ENCODE measurements at regions not wholly inside any gene's neighbourhood (a gene's known extent, or its start where the extent isn't known, plus 50 kb on each side); places are given as distances from the start of the nearest gene placed in this dataset.

DNA sequence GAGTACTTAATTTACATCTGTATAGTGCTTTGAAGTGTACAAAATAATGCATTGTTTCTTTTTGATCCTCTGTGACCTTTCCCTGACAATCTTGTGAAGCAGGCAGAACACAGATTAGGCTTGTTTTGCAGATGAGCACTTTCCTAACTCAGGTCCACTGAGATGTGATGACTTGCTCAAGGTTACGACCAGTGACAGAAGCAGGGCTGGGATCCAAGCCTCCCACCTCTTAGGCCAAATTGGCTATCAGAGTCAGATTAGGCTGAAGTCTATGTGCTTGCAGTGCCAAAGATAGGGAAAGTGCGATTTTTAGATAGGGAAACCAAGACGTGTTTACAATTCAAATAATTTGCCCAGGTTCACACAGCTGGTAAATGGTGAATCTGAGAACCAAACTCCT is 147.3 kb downstream of the OMA1 start:
- Histone ChIP-seq H3K27me3 (ENCODE audit: low read depth, low read length) (no peaks in the 10 kb centered on the region), H2AFZ (ENCODE audit: low read depth, low read length) (no peak overlapping the region), H3K79me2 (ENCODE audit: low read length) (no peaks in the 10 kb centered on the region), H3K9me3 (ENCODE audit: insufficient read depth, low read length) (no peaks in the 10 kb centered on the region), H3K4me1 (ENCODE audit: low read length) (no peaks in the 10 kb centered on the region), H3K4me3 (ENCODE audit: low read length) (no peak overlapping the region), H4K20me1 (ENCODE audit: insufficient read depth, low read length) (no peaks in the 10 kb centered on the region), H3K36me3 (replicated peaks; ENCODE audit: low read depth, low read length) (no peaks in the 10 kb centered on the region), H3K4me2 (ENCODE audit: low read length) (no peak overlapping the region), H3K27ac (ENCODE audit: low read length) (no peak overlapping the region), H3K9ac (ENCODE audit: low read length) (no peak overlapping the region)
- TF ChIP-seq, protein P1, sequence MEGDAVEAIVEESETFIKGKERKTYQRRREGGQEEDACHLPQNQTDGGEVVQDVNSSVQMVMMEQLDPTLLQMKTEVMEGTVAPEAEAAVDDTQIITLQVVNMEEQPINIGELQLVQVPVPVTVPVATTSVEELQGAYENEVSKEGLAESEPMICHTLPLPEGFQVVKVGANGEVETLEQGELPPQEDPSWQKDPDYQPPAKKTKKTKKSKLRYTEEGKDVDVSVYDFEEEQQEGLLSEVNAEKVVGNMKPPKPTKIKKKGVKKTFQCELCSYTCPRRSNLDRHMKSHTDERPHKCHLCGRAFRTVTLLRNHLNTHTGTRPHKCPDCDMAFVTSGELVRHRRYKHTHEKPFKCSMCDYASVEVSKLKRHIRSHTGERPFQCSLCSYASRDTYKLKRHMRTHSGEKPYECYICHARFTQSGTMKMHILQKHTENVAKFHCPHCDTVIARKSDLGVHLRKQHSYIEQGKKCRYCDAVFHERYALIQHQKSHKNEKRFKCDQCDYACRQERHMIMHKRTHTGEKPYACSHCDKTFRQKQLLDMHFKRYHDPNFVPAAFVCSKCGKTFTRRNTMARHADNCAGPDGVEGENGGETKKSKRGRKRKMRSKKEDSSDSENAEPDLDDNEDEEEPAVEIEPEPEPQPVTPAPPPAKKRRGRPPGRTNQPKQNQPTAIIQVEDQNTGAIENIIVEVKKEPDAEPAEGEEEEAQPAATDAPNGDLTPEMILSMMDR (IDR thresholded peaks at IDR 0.05; ENCODE audit: low read depth, low read length): no peak
- no peak for TF ChIP-seq EZH2phosphoT487 (IDR thresholded peaks at IDR 0.05; ENCODE audit: low read depth)

DNA sequence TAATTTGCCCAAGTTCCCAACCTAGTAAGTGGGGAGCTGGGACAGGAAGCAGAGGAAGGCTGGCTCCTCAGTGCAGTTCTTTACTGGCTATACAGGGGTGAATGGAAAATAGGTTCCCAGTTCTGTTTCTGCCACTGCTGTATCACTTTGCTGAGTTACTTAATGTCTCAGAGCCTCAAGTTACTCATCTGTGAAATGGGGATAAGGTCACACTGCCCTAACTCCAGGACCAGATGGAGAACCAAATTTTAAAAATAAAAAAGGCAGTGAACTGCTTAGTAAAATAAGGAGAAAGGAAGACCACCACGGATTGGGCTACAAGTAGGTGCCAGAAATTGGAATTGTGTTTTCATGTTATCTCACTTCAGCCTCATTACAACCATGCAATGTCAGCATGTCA is 147.8 kb downstream of the OMA1 start:
- TF ChIP-seq, protein P1 (IDR thresholded peaks at IDR 0.05; ENCODE audit: low read depth, low read length): no peak
- no peak for TF ChIP-seq EZH2phosphoT487 (IDR thresholded peaks at IDR 0.05; ENCODE audit: low read depth)
- Histone ChIP-seq H2AFZ (ENCODE audit: low read depth, low read length) (no peak overlapping the region), H3K9me3 (ENCODE audit: insufficient read depth, low read length) (no peaks in the 10 kb centered on the region), H3K4me3 (ENCODE audit: low read length) (no peak overlapping the region), H3K4me2 (ENCODE audit: low read length) (no peak overlapping the region), H3K9ac (ENCODE audit: low read length) (no peak overlapping the region), H3K4me1 (ENCODE audit: low read length) (no peaks in the 10 kb centered on the region), H3K36me3 (replicated peaks; ENCODE audit: low read depth, low read length) (no peaks in the 10 kb centered on the region), H3K27me3 (ENCODE audit: low read depth, low read length) (no peaks in the 10 kb centered on the region), H4K20me1 (ENCODE audit: insufficient read depth, low read length) (no peaks in the 10 kb centered on the region), H3K79me2 (ENCODE audit: low read length) (no peaks in the 10 kb centered on the region), H3K27ac (ENCODE audit: low read length) (no peak overlapping the region)

DNA sequence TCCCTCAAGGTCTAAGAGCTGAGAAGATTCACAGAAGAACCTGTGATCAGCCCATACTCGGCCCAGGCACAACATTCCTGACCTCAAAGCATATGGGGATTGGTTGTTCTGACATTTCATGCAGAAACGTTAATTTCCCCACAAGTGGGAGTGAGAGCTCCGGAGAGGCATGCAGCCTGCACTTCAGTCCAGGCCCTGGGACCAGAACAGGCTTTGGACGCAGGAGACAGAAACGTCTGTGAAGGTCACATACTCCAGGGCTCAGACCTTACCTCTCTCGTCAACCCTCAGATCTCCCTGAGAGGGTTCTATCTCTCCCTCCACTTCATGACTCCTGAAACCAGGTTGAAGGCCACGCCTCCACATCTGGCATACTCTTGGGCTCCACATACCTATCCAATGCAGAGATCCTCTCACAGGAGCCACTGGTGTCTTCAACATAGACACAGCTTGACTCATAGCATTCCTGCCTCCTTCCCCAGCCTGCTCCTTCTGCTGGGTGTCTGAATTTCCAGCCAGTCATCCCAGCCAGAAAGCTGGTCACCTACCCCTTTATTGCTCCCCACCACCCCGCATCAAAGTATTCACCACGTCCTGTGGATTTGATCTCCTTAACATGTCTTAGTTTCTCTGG is 149.2 kb downstream of the OMA1 start:
- no peak overlapping the region for H3K4me3 ChIP-seq (ENCODE audit: low read length)
- TF ChIP-seq, protein P1 (IDR thresholded peaks at IDR 0.05; ENCODE audit: low read depth, low read length): no peak
- TF ChIP-seq EZH2phosphoT487 (IDR thresholded peaks at IDR 0.05; ENCODE audit: low read depth): no peak
- H3K36me3 ChIP-seq (replicated peaks; ENCODE audit: low read depth, low read length): no peaks in the 10 kb centered on the region
- H3K4me1 ChIP-seq (ENCODE audit: low read length): no peaks in the 10 kb centered on the region
- no peaks in the 10 kb centered on the region for H3K9me3 ChIP-seq (ENCODE audit: insufficient read depth, low read length)
- no peaks in the 10 kb centered on the region for H4K20me1 ChIP-seq (ENCODE audit: insufficient read depth, low read length)
- no peak overlapping the region for H3K27ac ChIP-seq (ENCODE audit: low read length)
- H3K79me2 ChIP-seq (ENCODE audit: low read length): no peaks in the 10 kb centered on the region
- no peak overlapping the region for H3K4me2 ChIP-seq (ENCODE audit: low read length)
- H3K27me3 ChIP-seq (ENCODE audit: low read depth, low read length): no peaks in the 10 kb centered on the region
- no peak overlapping the region for H3K9ac ChIP-seq (ENCODE audit: low read length)
- no peak overlapping the region for H2AFZ ChIP-seq (ENCODE audit: low read depth, low read length)

DNA sequence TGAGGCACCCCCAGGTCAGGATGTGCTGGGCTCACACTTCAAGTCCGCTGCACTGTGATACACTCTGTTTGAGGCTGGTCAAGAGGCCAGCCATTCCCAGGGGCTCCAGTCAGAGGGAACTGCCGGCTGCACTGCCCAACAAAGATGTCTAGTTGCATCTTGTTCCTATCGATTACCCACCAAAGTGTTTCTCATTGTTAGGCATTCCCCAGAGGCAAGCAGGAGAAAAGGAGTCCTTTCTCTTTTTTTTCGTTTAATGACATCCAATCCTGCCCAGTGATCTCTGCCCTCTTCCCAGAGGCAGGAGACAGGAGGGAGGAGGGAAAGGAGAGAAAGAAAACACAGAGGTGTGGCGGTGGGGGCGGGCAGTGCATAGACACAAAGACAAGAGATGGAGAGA is 150.4 kb downstream of the OMA1 start:
- H3K4me2 ChIP-seq (ENCODE audit: low read length): no peak overlapping the region
- no peak overlapping the region for H2AFZ ChIP-seq (ENCODE audit: low read depth, low read length)
- no peak overlapping the region for H3K9ac ChIP-seq (ENCODE audit: low read length)

More for the DNA sequence above, 150.4 kb downstream of the OMA1 start:
- H3K27ac ChIP-seq (ENCODE audit: low read length): no peak overlapping the region
- no peaks in the 10 kb centered on the region for H4K20me1 ChIP-seq (ENCODE audit: insufficient read depth, low read length)
- no peaks in the 10 kb centered on the region for H3K79me2 ChIP-seq (ENCODE audit: low read length)
- H3K9me3 ChIP-seq (ENCODE audit: insufficient read depth, low read length): no peaks in the 10 kb centered on the region
- no peak overlapping the region for H3K4me3 ChIP-seq (ENCODE audit: low read length)
- H3K36me3 ChIP-seq (replicated peaks; ENCODE audit: low read depth, low read length): no peaks in the 10 kb centered on the region
- TF ChIP-seq EZH2phosphoT487 (IDR thresholded peaks at IDR 0.05; ENCODE audit: low read depth): no peak
- TF ChIP-seq, protein P1 (IDR thresholded peaks at IDR 0.05; ENCODE audit: low read depth, low read length): no peak
- no peaks in the 10 kb centered on the region for H3K4me1 ChIP-seq (ENCODE audit: low read length)
- H3K27me3 ChIP-seq (ENCODE audit: low read depth, low read length): no peaks in the 10 kb centered on the region
